ENCODE measurements at regions not wholly inside any gene's neighbourhood (a gene's known extent, or its start where the extent isn't known, plus 50 kb on each side); places are given as distances from the start of the nearest gene placed in this dataset.

DNA sequence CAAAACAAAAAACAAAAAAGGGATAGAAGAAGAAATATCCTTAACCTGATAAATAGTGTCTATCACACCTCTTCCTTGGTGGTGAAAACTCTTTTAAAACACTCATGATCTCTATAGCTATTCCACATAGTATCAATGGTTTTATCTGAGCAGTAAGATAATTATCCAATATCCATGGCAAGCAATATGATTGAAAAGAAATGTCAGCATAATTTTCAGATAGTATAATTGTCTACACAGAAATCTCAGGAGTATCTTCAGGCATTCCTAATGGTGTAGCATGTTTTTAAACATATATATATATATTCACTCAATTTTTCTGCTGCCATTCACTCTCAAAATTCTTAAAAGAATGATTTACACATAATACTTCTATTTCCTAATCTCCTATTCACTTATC, 938.0 kb upstream of the SLC35B3 start:
- TF ChIP-seq POLR2A (IDR thresholded peaks at IDR 0.05): no peak
- TF ChIP-seq, protein P1, sequence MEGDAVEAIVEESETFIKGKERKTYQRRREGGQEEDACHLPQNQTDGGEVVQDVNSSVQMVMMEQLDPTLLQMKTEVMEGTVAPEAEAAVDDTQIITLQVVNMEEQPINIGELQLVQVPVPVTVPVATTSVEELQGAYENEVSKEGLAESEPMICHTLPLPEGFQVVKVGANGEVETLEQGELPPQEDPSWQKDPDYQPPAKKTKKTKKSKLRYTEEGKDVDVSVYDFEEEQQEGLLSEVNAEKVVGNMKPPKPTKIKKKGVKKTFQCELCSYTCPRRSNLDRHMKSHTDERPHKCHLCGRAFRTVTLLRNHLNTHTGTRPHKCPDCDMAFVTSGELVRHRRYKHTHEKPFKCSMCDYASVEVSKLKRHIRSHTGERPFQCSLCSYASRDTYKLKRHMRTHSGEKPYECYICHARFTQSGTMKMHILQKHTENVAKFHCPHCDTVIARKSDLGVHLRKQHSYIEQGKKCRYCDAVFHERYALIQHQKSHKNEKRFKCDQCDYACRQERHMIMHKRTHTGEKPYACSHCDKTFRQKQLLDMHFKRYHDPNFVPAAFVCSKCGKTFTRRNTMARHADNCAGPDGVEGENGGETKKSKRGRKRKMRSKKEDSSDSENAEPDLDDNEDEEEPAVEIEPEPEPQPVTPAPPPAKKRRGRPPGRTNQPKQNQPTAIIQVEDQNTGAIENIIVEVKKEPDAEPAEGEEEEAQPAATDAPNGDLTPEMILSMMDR (IDR thresholded peaks at IDR 0.05 in 8 of 11, conservative IDR thresholded peaks at IDR 0.05 in 3 of 11): no peak

Measured in spleen (tissue), 7 donors.